Mucosa of rectum (tissue), 2 donors: ENCODE measurements at regions not wholly inside any gene's neighbourhood (a gene's known extent, or its start where the extent isn't known, plus 50 kb on each side); places are given as distances from the start of the nearest gene placed in this dataset.

Experiments used
- H3K27ac ChIP-seq, 2 donors: one replicate each; pipeline ENCODE4 v1.7.0; 2013; ENCODE audit warnings: inconsistent platforms in 2 of 2, low read depth in 2 of 2, low read length in 2 of 2
- H3K27me3 ChIP-seq, 2 donors: one replicate each; pipeline ENCODE4 v1.7.0; 2013; ENCODE audit warnings: low read length in 2 of 2; ENCODE audit not compliant: control insufficient read depth in 2 of 2, insufficient read depth in 2 of 2
- H3K36me3 ChIP-seq, 2 donors: one replicate each; pipeline ENCODE4 v1.7.0; 2013; ENCODE audit warnings: low read length in 2 of 2; ENCODE audit not compliant: control insufficient read depth in 2 of 2, insufficient read depth in 2 of 2
- H3K4me1 ChIP-seq, 2 donors: one replicate each; pipeline ENCODE4 v1.7.0; 2013; ENCODE audit warnings: low read length in 2 of 2, mild to moderate bottlenecking in 1 of 2; ENCODE audit not compliant: control insufficient read depth in 2 of 2, insufficient read depth in 2 of 2
- H3K4me3 ChIP-seq, 2 donors: one replicate each; pipeline ENCODE4 v1.7.0; 2013; ENCODE audit warnings: low read length in 2 of 2
- H3K9ac ChIP-seq, 2 donors: one replicate each; pipeline ENCODE4 v1.7.0; 2013; ENCODE audit warnings: low read length in 2 of 2, low read depth in 1 of 2, mild to moderate bottlenecking in 1 of 2
- H3K9me3 ChIP-seq, 2 donors: one replicate each; pipeline ENCODE4 v1.7.0; 2013; ENCODE audit warnings: low read length in 2 of 2; ENCODE audit not compliant: control insufficient read depth in 2 of 2
- donor health status: healthy.
- donor health status: Normal muscosa, but diverticular disease.

GRCh38 chr13:69331245-69331644 lies 776.4 kb upstream of the ATXN8OS start:
- Histone ChIP-seq H3K27me3 (no peaks in the 10 kb centered on the region), H3K27ac (no peak overlapping the region)

GRCh38 chr13:69324090-69324886 lies 783.3 kb upstream of the ATXN8OS start:
- H3K27ac ChIP-seq, result no peak overlapping the region
- H3K27me3 ChIP-seq, result no peaks in the 10 kb centered on the region
- H3K4me1 ChIP-seq, result no peaks in the 10 kb centered on the region
- H3K9ac ChIP-seq, result no peak overlapping the region
- no peaks in the 10 kb centered on the region for H3K9me3 ChIP-seq
- H3K36me3 ChIP-seq, result no peaks in the 10 kb centered on the region
- no peak overlapping the region for H3K4me3 ChIP-seq

More at GRCh38 chr13:69331245-69331644, 776.4 kb upstream of the ATXN8OS start:
- no peaks in the 10 kb centered on the region for H3K36me3 ChIP-seq
- H3K9ac ChIP-seq, result no peak overlapping the region
- H3K9me3 ChIP-seq, result no peaks in the 10 kb centered on the region
- H3K4me3 ChIP-seq, result no peak overlapping the region
- no peaks in the 10 kb centered on the region for H3K4me1 ChIP-seq

- H3K36me3 ChIP-seq, result no peaks in the 10 kb centered on the region
- H3K27me3 ChIP-seq, result no peaks in the 10 kb centered on the region
- H3K27ac ChIP-seq, result no peak overlapping the region
- H3K4me1 ChIP-seq, result no peaks in the 10 kb centered on the region
- H3K9me3 ChIP-seq, result no peaks in the 10 kb centered on the region
- H3K4me3 ChIP-seq, result no peak overlapping the region
- H3K9ac ChIP-seq, result no peak overlapping the region
Observed at GRCh38 chr13:69319656-69320055, 788.0 kb upstream of the ATXN8OS start.

GRCh38 chr13:69315039-69315438 lies 792.6 kb upstream of the ATXN8OS start:
- Histone ChIP-seq H3K27ac (no peak overlapping the region), H3K4me1 (no peaks in the 10 kb centered on the region), H3K9ac (no peak overlapping the region), H3K9me3 (no peaks in the 10 kb centered on the region), H3K4me3 (no peak overlapping the region), H3K36me3 (no peaks in the 10 kb centered on the region), H3K27me3 (no peaks in the 10 kb centered on the region)

GRCh38 chr13:69306766-69307165 lies 800.9 kb upstream of the ATXN8OS start:
- Histone ChIP-seq H3K27me3 (no peaks in the 10 kb centered on the region), H3K27ac (no peak overlapping the region), H3K4me3 (no peak overlapping the region), H3K36me3 (no peaks in the 10 kb centered on the region), H3K9ac (no peak overlapping the region), H3K9me3 (no peaks in the 10 kb centered on the region), H3K4me1 (no peaks in the 10 kb centered on the region)

GRCh38 chr13:69300131-69300530 lies 807.5 kb upstream of the ATXN8OS start:
- Histone ChIP-seq H3K27ac (no peak overlapping the region), H3K9me3 (no peaks in the 10 kb centered on the region), H3K4me1 (peaks cover 0 to 3% of the 10 kb centered on the region in 2 donors), H3K36me3 (no peaks in the 10 kb centered on the region), H3K27me3 (no peaks in the 10 kb centered on the region), H3K4me3 (no peak overlapping the region), H3K9ac (no peak overlapping the region)

GRCh38 chr13:69296130-69296529 lies 811.5 kb upstream of the ATXN8OS start:
- Histone ChIP-seq H3K9ac (no peak overlapping the region), H3K4me1 (peaks cover 0 to 3% of the 10 kb centered on the region in 2 donors), H3K27me3 (no peaks in the 10 kb centered on the region), H3K4me3 (no peak overlapping the region), H3K36me3 (no peaks in the 10 kb centered on the region), H3K9me3 (no peaks in the 10 kb centered on the region), H3K27ac (no peak overlapping the region)

GRCh38 chr13:69292789-69293425 lies 814.7 kb upstream of the ATXN8OS start:
- no peak overlapping the region for H3K9ac ChIP-seq
- H3K27me3 ChIP-seq, result no peaks in the 10 kb centered on the region
- H3K36me3 ChIP-seq, result no peaks in the 10 kb centered on the region
- H3K4me3 ChIP-seq, result no peak overlapping the region
- H3K9me3 ChIP-seq, result no peaks in the 10 kb centered on the region
- no peaks in the 10 kb centered on the region for H3K4me1 ChIP-seq
- H3K27ac ChIP-seq, result no peak overlapping the region

GRCh38 chr13:69291292-69291906 lies 816.2 kb upstream of the ATXN8OS start:
- Histone ChIP-seq H3K4me3 (no peak overlapping the region), H3K9me3 (no peaks in the 10 kb centered on the region)

GRCh38 chr13:69288026-69288425 lies 819.6 kb upstream of the ATXN8OS start:
- Histone ChIP-seq H3K4me1 (no peaks in the 10 kb centered on the region), H3K36me3 (no peaks in the 10 kb centered on the region)

More at GRCh38 chr13:69291292-69291906, 816.2 kb upstream of the ATXN8OS start:
- Histone ChIP-seq H3K36me3 (no peaks in the 10 kb centered on the region), H3K4me1 (no peaks in the 10 kb centered on the region), H3K27ac (no peak overlapping the region), H3K27me3 (no peaks in the 10 kb centered on the region), H3K9ac (no peak overlapping the region)

More at GRCh38 chr13:69288026-69288425, 819.6 kb upstream of the ATXN8OS start:
- Histone ChIP-seq H3K4me3 (no peak overlapping the region), H3K9me3 (no peaks in the 10 kb centered on the region), H3K27me3 (no peaks in the 10 kb centered on the region), H3K9ac (no peak overlapping the region), H3K27ac (no peak overlapping the region)
